ENCODE measurements at regions not wholly inside any gene's neighbourhood (a gene's known extent, or its start where the extent isn't known, plus 50 kb on each side); places are given as distances from the start of the nearest gene placed in this dataset.

DNA sequence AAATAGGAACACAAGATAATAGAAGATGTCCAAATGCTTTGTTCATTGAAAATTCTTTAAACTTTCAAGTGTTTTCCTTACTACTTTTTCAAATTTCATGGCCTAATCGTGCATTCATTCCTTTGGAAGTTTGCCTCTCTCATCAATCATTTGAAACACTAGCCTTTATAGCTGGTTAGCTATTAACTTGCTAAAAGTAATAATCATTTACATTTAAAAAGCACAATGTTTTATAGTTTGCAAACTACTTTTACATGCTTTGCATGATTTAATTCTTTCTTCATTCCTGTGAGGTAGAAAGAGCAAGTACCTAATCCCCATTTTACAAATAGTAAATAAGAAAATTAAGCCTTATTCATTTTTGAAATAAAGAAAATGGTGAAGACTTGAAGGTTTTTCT, 137.4 kb upstream of the SLC7A14 start:
- Histone ChIP-seq H2AK5ac (ENCODE audit: low read depth, low read length) (no peak overlapping the region), H3K9me3 (ENCODE audit: insufficient read depth in 2 of 2, low read depth in 1 of 2, low read length in 1 of 2) (no peaks in the 10 kb centered on the region), H3K14ac (ENCODE audit: insufficient read length) (no peak overlapping the region), H3K27ac (ENCODE audit: low read depth, low read length) (no peak overlapping the region), H3K79me1 (ENCODE audit: low read depth, low read length) (no peaks in the 10 kb centered on the region), H3K23me2 (ENCODE audit: low read depth, low read length) (no peaks in the 10 kb centered on the region; the same call in 1 of the 2 replicates), H3K23ac (ENCODE audit: insufficient read length) (no peak overlapping the region), H3K4me2 (ENCODE audit: insufficient read depth in 1 of 2, low read depth in 2 of 2, low read length in 2 of 2) (no peak overlapping the region), H3K4me1 (replicated peaks in 1 of 4; ENCODE audit: control insufficient read depth in 3 of 4, insufficient read depth in 4 of 4, low read length in 3 of 4) (no peaks in the 10 kb centered on the region), H3K56ac (replicated peaks; ENCODE audit: insufficient read length, low read depth, low read length) (no peak overlapping the region), H3K79me2 (ENCODE audit: control insufficient read depth in 1 of 2, insufficient read depth in 2 of 2, low read length in 2 of 2) (no peaks in the 10 kb centered on the region), H4K20me1 (replicated peaks in 1 of 2; ENCODE audit: control insufficient read depth in 1 of 2, insufficient read depth in 2 of 2, low read length in 2 of 2) (no peaks in the 10 kb centered on the region), H4K91ac (replicated peaks; ENCODE audit: insufficient read length, low read length) (no peak overlapping the region), H3K27me3 (replicated peaks in 1 of 4; ENCODE audit: control insufficient read depth in 3 of 4, extremely low read depth in 1 of 4, insufficient read depth in 3 of 4, low read length in 3 of 4) (no peaks in the 10 kb centered on the region), H4K8ac (ENCODE audit: extremely low read depth, insufficient read depth, low read length) (no peak overlapping the region), H3K36me3 (ENCODE audit: control insufficient read depth in 2 of 4, insufficient read depth in 4 of 4, low read length in 3 of 4) (no peaks in the 10 kb centered on the region), H2BK15ac (ENCODE audit: low read length) (no peak overlapping the region), H2AFZ (ENCODE audit: low read length) (no peak overlapping the region), H2BK5ac (ENCODE audit: low read depth, low read length) (no peak overlapping the region), H3K4me3 (ENCODE audit: extremely low read depth in 1 of 4, insufficient read depth in 2 of 4, low read depth in 3 of 4, low read length in 4 of 4) (no peak overlapping the region), H3K18ac (ENCODE audit: extremely low read depth, low read length) (no peak overlapping the region), H2BK120ac (replicated peaks; ENCODE audit: low read depth, low read length) (no peak overlapping the region), H3K9ac (replicated peaks in 1 of 4; ENCODE audit: extremely low read depth in 1 of 4, low read depth in 3 of 4, low read length in 3 of 4) (no peak overlapping the region), H3K4ac (replicated peaks; ENCODE audit: insufficient read length, low read depth, low read length) (no peak overlapping the region), H2BK20ac (ENCODE audit: low read length) (no peak overlapping the region), H2BK12ac (ENCODE audit: low read depth, low read length) (no peak overlapping the region), H4K5ac (ENCODE audit: insufficient read length, low read depth, low read length) (no peak overlapping the region)
- CTCF ChIA-PET (ENCODE audit: partially characterized antibody) = interaction anchor here (0.9 to 1.7 kb wide), 4 partner anchors 10 to 310 kb away, joined by 3 to 5 read pairs (median 4); no protein-coding TSS in a partner anchor
- no peak for DNase-seq (ENCODE audit: low read depth in 1 of 2, low spot score in 2 of 2)
- WGBS, 2 experiments (ENCODE audit: extremely low coverage in 1 of 2, insufficient coverage in 1 of 2, insufficient read length in 1 of 2, insufficient replicate concordance in 2 of 2, low coverage in 1 of 2, low lambda C conversion rate in 2 of 2, missing lambda C conversion rate in 1 of 2) = 87% methylated on average over 1 of the region's 1 CpG; no CpG with 5 or more reads in 1 of the 2 experiments
- POLR2A ChIA-PET (ENCODE audit: partially characterized antibody) = no interaction called here
- TF ChIP-seq TAF7 (optimal IDR thresholded peaks at IDR 0.05; ENCODE audit: borderline replicate concordance, low read depth, low read length) (no peak), ZNF274 (IDR thresholded peaks at IDR 0.05; ENCODE audit: borderline replicate concordance, extremely low read depth, low read length) (no peak), GTF2F1 (IDR thresholded peaks at IDR 0.05; ENCODE audit: borderline replicate concordance, low read depth, low read length) (no peak), CBX8 (IDR thresholded peaks at IDR 0.05; ENCODE audit: borderline replicate concordance, low read depth, low read length) (no peak), CREB1 (IDR thresholded peaks at IDR 0.05) (no peak), POLR2AphosphoS5 (IDR thresholded peaks at IDR 0.05; ENCODE audit: low read depth, low read length) (no peak), SP4 (IDR thresholded peaks at IDR 0.05; ENCODE audit: low read length) (no peak), SP2 (IDR thresholded peaks at IDR 0.05; ENCODE audit: low read length) (no peak), RXRA (IDR thresholded peaks at IDR 0.05; ENCODE audit: insufficient read depth, low read depth, low read length) (no peak), GABPA (IDR thresholded peaks at IDR 0.05; ENCODE audit: borderline replicate concordance, insufficient read depth, low read length) (no peak), SIN3A (conservative IDR thresholded peaks at IDR 0.05 in 1 of 2, IDR thresholded peaks at IDR 0.05 in 1 of 2; ENCODE audit: low read depth in 1 of 2, low read length in 2 of 2) (no peak), RFX5 (IDR thresholded peaks at IDR 0.05; ENCODE audit: borderline replicate concordance, low read depth, low read length) (no peak), EGR1 (IDR thresholded peaks at IDR 0.05; ENCODE audit: borderline replicate concordance, low read depth, low read length) (no peak)
- FAIRE-seq = no peak
